ENCODE measurements at regions not wholly inside any gene's neighbourhood (a gene's known extent, or its start where the extent isn't known, plus 50 kb on each side); places are given as distances from the start of the nearest gene placed in this dataset.

GRCh38 chr13:109682534-109683244, 103.7 kb downstream of the IRS2 start:
- H3K4me3 ChIP-seq (ENCODE audit: low read depth, low read length), result no peak overlapping the region
- DNase-seq (ENCODE audit: low read depth), result no peak
- TF ChIP-seq CTCF (conservative IDR thresholded peaks at IDR 0.05; ENCODE audit: low read depth, low read length), result no peak

GRCh38 chr13:109680930-109681329, 105.5 kb downstream of the IRS2 start:
- no peak for TF ChIP-seq CTCF (conservative IDR thresholded peaks at IDR 0.05; ENCODE audit: low read depth, low read length)
- no peak for DNase-seq (ENCODE audit: low read depth)
- no peak overlapping the region for H3K4me3 ChIP-seq (ENCODE audit: low read depth, low read length)

GRCh38 chr13:109680288-109680687, 106.1 kb downstream of the IRS2 start:
- H3K4me3 ChIP-seq (ENCODE audit: low read depth, low read length), result no peak overlapping the region

GRCh38 chr13:109678459-109678858, 107.9 kb downstream of the IRS2 start:
- no peak overlapping the region for H3K4me3 ChIP-seq (ENCODE audit: low read depth, low read length)
- no peak for DNase-seq (ENCODE audit: low read depth)
- no peak for TF ChIP-seq CTCF (conservative IDR thresholded peaks at IDR 0.05; ENCODE audit: low read depth, low read length)

More at GRCh38 chr13:109680288-109680687, 106.1 kb downstream of the IRS2 start:
- DNase-seq (ENCODE audit: low read depth), result no peak
- TF ChIP-seq CTCF (conservative IDR thresholded peaks at IDR 0.05; ENCODE audit: low read depth, low read length), result no peak

GRCh38 chr13:109677206-109677605, 109.2 kb downstream of the IRS2 start:
- H3K4me3 ChIP-seq (ENCODE audit: low read depth, low read length), result no peak overlapping the region
- DNase-seq (ENCODE audit: low read depth), result no peak
- TF ChIP-seq CTCF (conservative IDR thresholded peaks at IDR 0.05; ENCODE audit: low read depth, low read length), result no peak

GRCh38 chr13:109673477-109673876, 112.9 kb downstream of the IRS2 start:
- DNase-seq (ENCODE audit: low read depth), result peak; percentile 68
- no peak for TF ChIP-seq CTCF (conservative IDR thresholded peaks at IDR 0.05; ENCODE audit: low read depth, low read length)

GRCh38 chr13:109672545-109672944, 113.8 kb downstream of the IRS2 start:
- H3K4me3 ChIP-seq (ENCODE audit: low read depth, low read length), result no peak overlapping the region
- no peak for TF ChIP-seq CTCF (conservative IDR thresholded peaks at IDR 0.05; ENCODE audit: low read depth, low read length)
- DNase-seq (ENCODE audit: low read depth), result peak; percentile 42

More at GRCh38 chr13:109673477-109673876, 112.9 kb downstream of the IRS2 start:
- H3K4me3 ChIP-seq (ENCODE audit: low read depth, low read length), result no peak overlapping the region

Data from choroid plexus epithelial cell (primary cell).